T47D (cell line): ENCODE measurements at regions not wholly inside any gene's neighbourhood (a gene's known extent, or its start where the extent isn't known, plus 50 kb on each side); places are given as distances from the start of the nearest gene placed in this dataset.
"Not testable (repeated sequence)": the region's sequence is repeated elsewhere in the genome, so short reads cannot be mapped to it uniquely, and the experiment has no call there.

Experiments
- DNase-seq, 2 experiments: peaks; one replicate each; pipeline versions ENCODE4 v3.0.0 to v3.0.0-alpha.2; 2011 to 2012; ENCODE audit warnings: low read depth in 1 of 2, low spot score in 1 of 2
- JUND ChIP-seq: IDR thresholded peaks from 2 replicates; pipeline ENCODE4 v1.6.1; 2012; ENCODE audit warnings: low read depth
- in situ Hi-C: cut with HindIII; loops from 2 replicates; pipeline ENCODE4 v1.10.0; 2016; ENCODE audit warnings: low sequenced_read_pairs, low pct_unique_long_range_greater_than_20kb

- DNase-seq, in situ Hi-C loops: not testable (repeated sequence)
Observed at GRCh38 chr14:105598040-105598763, 71.8 kb downstream of the TMEM121 start.

GRCh38 chr14:105598925-105599586 is 72.7 kb downstream of the TMEM121 start:
- DNase-seq, in situ Hi-C loops: not testable (repeated sequence)

GRCh38 chr14:105600195-105600938 is 74.0 kb downstream of the TMEM121 start:
- in situ Hi-C loops, DNase-seq: not testable (repeated sequence)

GRCh38 chr14:105600939-105601359 is 74.6 kb downstream of the TMEM121 start:
- DNase-seq, result no peak
- no peak for TF ChIP-seq JUND
- in situ Hi-C loops, result no loop called here

GRCh38 chr14:105601360-105602242 is 75.2 kb downstream of the TMEM121 start:
- no peak for DNase-seq
- no peak for TF ChIP-seq JUND
- in situ Hi-C loops, result no loop called here

GRCh38 chr14:105602243-105602750 is 75.9 kb downstream of the TMEM121 start:
- no peak for TF ChIP-seq JUND
- DNase-seq, result peak; percentile 67 to 82
- in situ Hi-C loops, result no loop called here

GRCh38 chr14:105602799-105603793 is 76.7 kb downstream of the TMEM121 start:
- in situ Hi-C loops, result no loop called here
- DNase-seq, result peak; percentile 19 to 56
- TF ChIP-seq JUND, result no peak

- DNase-seq, in situ Hi-C loops: not testable (repeated sequence)
Observed at GRCh38 chr14:105604531-105605463, 78.4 kb downstream of the TMEM121 start.

- no peak for TF ChIP-seq JUND
Observed at GRCh38 chr14:105605464-105606304, 79.3 kb downstream of the TMEM121 start.

GRCh38 chr14:105606305-105606975 is 80.1 kb downstream of the TMEM121 start:
- in situ Hi-C loops, result not testable (repeated sequence)

More at GRCh38 chr14:105605464-105606304, 79.3 kb downstream of the TMEM121 start:
- DNase-seq, result no peak
- in situ Hi-C loops, result no loop called here

GRCh38 chr14:105607025-105607424 is 80.6 kb downstream of the TMEM121 start:
- DNase-seq, in situ Hi-C loops: not testable (repeated sequence)

More at GRCh38 chr14:105606305-105606975, 80.1 kb downstream of the TMEM121 start:
- not testable (repeated sequence) for DNase-seq

- DNase-seq, in situ Hi-C loops: not testable (repeated sequence)
Observed at GRCh38 chr14:105614987-105615386, 88.6 kb downstream of the TMEM121 start.

GRCh38 chr14:105615986-105616801 is 89.8 kb downstream of the TMEM121 start:
- DNase-seq, in situ Hi-C loops: not testable (repeated sequence)
